HEK293 (cell line): ENCODE measurements at regions not wholly inside any gene's neighbourhood (a gene's known extent, or its start where the extent isn't known, plus 50 kb on each side); places are given as distances from the start of the nearest gene placed in this dataset.

ENCODE experiments used
- CTCF ChIA-PET: fragments of 350-600 bp; formaldehyde crosslinking; extraction: SDS; loops from one replicate; lab custom pipeline; 2021; ENCODE audit warnings: antibody characterized with exemption; lab: Yijun Ruan, JAX
- POLR2A ChIA-PET: fragments of 300-600 bp; formaldehyde crosslinking; extraction: SDS; loops from one replicate; lab custom pipeline; 2020; ENCODE audit warnings: antibody characterized with exemption, inconsistent platforms; lab: Yijun Ruan, JAX
- H3K27ac ChIP-seq: fragments of 200-500 bp; sonication (Bioruptor generic); 2 replicates; pipeline ENCODE4 v1.5.1; 2014; ENCODE audit warnings: low read depth, low read length, control low read depth, inconsistent platforms; ENCODE audit errors: extremely low read depth
- H3K36me3 ChIP-seq, 2 experiments: fragments of 200-500 bp in 1 of 2; sonication (Bioruptor generic) in 1 of 2; 1 replicate in 1 of 2; 2 replicates in 1 of 2; pipeline ENCODE4 v1.5.1; 2014 to 2017; ENCODE audit warnings: inconsistent platforms in 2 of 2, low read length in 2 of 2; ENCODE audit not compliant: control insufficient read depth in 2 of 2, insufficient read depth in 1 of 2
- H3K4me1 ChIP-seq: fragments of 200-500 bp; sonication (Bioruptor generic); 2 replicates; pipeline ENCODE4 v1.5.1; 2014; ENCODE audit warnings: mild to moderate bottlenecking, low read length, inconsistent platforms; ENCODE audit not compliant: control insufficient read depth, insufficient read depth
- H3K4me3 ChIP-seq: 2 replicates; pipeline ENCODE4 v1.5.1; 2011; ENCODE audit warnings: low read depth, mild to moderate bottlenecking, control low read depth, low read length, moderate library complexity
- H3K9me3 ChIP-seq: fragments of 200-500 bp; sonication (Bioruptor generic); 2 replicates; pipeline ENCODE4 v1.5.1; 2014; ENCODE audit warnings: low read depth, low read length, inconsistent platforms; ENCODE audit not compliant: control insufficient read depth, insufficient read depth
- GFI1B ChIP-seq: fragments of 450-650 bp; formaldehyde crosslinking; IDR thresholded peaks from 2 replicates; pipeline ENCODE4 v1.5.1; 2016; ENCODE audit warnings: missing biosample characterization, missing genetic modification characterization
- GLI4 ChIP-seq: fragments of 450-650 bp; formaldehyde crosslinking; IDR thresholded peaks from 2 replicates; pipeline ENCODE4 v1.5.1; 2016; ENCODE audit warnings: missing biosample characterization, missing genetic modification characterization
- SCRT1 ChIP-seq: fragments of 450-650 bp; formaldehyde crosslinking; IDR thresholded peaks from 2 replicates; pipeline ENCODE4 v1.5.1; 2016; ENCODE audit warnings: missing biosample characterization, missing genetic modification characterization, borderline replicate concordance
- SP3 ChIP-seq: fragments of 450-650 bp; formaldehyde crosslinking; IDR thresholded peaks from 2 replicates; pipeline ENCODE4 v1.5.1; 2016; ENCODE audit warnings: missing biosample characterization, missing genetic modification characterization
- WT1 ChIP-seq: fragments of 450-650 bp; formaldehyde crosslinking; IDR thresholded peaks from 2 replicates; pipeline ENCODE4 v1.5.1; 2016; ENCODE audit warnings: missing biosample characterization, missing genetic modification characterization
- ZBTB1 ChIP-seq: fragments of 450-650 bp; formaldehyde crosslinking; IDR thresholded peaks from 2 replicates; pipeline ENCODE4 v1.5.1; 2016; ENCODE audit warnings: missing biosample characterization, missing genetic modification characterization
- ZIC2 ChIP-seq: fragments of 450-650 bp; formaldehyde crosslinking; IDR thresholded peaks from 2 replicates; pipeline ENCODE4 v1.5.1; 2016; ENCODE audit warnings: missing biosample characterization, missing genetic modification characterization
- ZNF133 ChIP-seq: fragments of 450-650 bp; formaldehyde crosslinking; IDR thresholded peaks from 2 replicates; pipeline ENCODE4 v1.5.1; 2016; ENCODE audit warnings: missing biosample characterization, missing genetic modification characterization
- ZNF2 ChIP-seq: fragments of 450-650 bp; formaldehyde crosslinking; IDR thresholded peaks from 2 replicates; pipeline ENCODE4 v1.5.1; 2016; ENCODE audit warnings: missing biosample characterization, missing genetic modification characterization
- ZNF311 ChIP-seq: fragments of 450-650 bp; formaldehyde crosslinking; IDR thresholded peaks from 2 replicates; pipeline ENCODE4 v1.5.1; 2017; ENCODE audit warnings: missing biosample characterization, missing genetic modification characterization, borderline replicate concordance
- ZNF776 ChIP-seq: fragments of 450-650 bp; formaldehyde crosslinking; IDR thresholded peaks from 2 replicates; pipeline ENCODE4 v1.5.0; 2017; ENCODE audit warnings: missing biosample characterization, missing genetic modification characterization, borderline replicate concordance
- ZNF791 ChIP-seq: fragments of 450-650 bp; formaldehyde crosslinking; IDR thresholded peaks from 2 replicates; pipeline ENCODE4 v1.5.1; 2016; ENCODE audit warnings: missing biosample characterization, missing genetic modification characterization
- ZSCAN23 ChIP-seq: fragments of 450-650 bp; formaldehyde crosslinking; IDR thresholded peaks from 2 replicates; pipeline ENCODE4 v1.5.1; 2016; ENCODE audit warnings: missing biosample characterization, missing genetic modification characterization
- TF ChIP-seq, protein P1 (sequence below): IDR thresholded peaks from 2 replicates; pipeline ENCODE4 v1.6.1; 2011; ENCODE audit warnings: mild to moderate bottlenecking, low read depth, low read length, borderline replicate concordance
- TF ChIP-seq, protein P2 (sequence below): fragments of 450-650 bp; formaldehyde crosslinking; IDR thresholded peaks from 2 replicates; pipeline ENCODE4 v1.5.1; 2016; ENCODE audit warnings: missing biosample characterization, missing genetic modification characterization
- TF ChIP-seq, protein P3 (sequence below): fragments of 450-650 bp; formaldehyde crosslinking; IDR thresholded peaks from 2 replicates; pipeline ENCODE4 v1.5.1; 2016; ENCODE audit warnings: missing biosample characterization, missing genetic modification characterization
- TF ChIP-seq, protein P4 (sequence below): fragments of 450-650 bp; formaldehyde crosslinking; IDR thresholded peaks from 2 replicates; pipeline ENCODE4 v1.5.1; 2017; ENCODE audit warnings: missing biosample characterization, mild to moderate bottlenecking, missing genetic modification characterization, moderate library complexity
- TF ChIP-seq, protein P5 (sequence below): fragments of 450-650 bp; IDR thresholded peaks from 2 replicates; pipeline ENCODE4 v1.5.1; 2018; ENCODE audit warnings: missing biosample characterization, missing genetic modification characterization
- TF ChIP-seq, protein P6 (sequence below): fragments of 450-650 bp; formaldehyde crosslinking; IDR thresholded peaks from 2 replicates; pipeline ENCODE4 v1.5.1; 2016; ENCODE audit warnings: missing biosample characterization, missing genetic modification characterization

DNA sequence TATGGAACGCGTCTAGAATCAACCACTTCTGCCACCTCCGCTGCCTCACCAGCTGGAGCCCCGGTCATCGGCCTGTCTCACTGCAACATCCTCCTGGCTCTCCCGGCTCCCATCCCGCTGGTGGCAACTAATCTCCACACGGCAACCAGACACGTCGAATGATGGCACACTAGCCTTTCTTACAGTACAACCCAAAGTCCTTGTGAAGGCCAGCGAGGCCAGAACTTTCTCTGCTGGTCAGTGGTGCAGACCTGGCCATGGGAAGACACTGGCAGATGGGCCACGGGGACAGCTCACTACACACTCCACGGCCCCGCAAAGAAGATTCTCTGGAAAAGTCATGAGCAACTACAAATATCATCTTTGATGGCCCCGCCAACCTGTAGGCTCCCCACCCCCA is 117.6 kb downstream of the RMI2 start:
- Histone ChIP-seq H3K9me3 (no peaks in the 10 kb centered on the region), H3K4me1 (no peaks in the 10 kb centered on the region), H3K36me3 (no peaks in the 10 kb centered on the region), H3K27ac (no peak overlapping the region), H3K4me3 (no peak overlapping the region)
- no peak for TF ChIP-seq ZNF791 (tag by site-specific recombination)
- TF ChIP-seq ZIC2 (tag by site-specific recombination), result no peak
- TF ChIP-seq ZNF133, result no peak
- TF ChIP-seq ZBTB1 (tag by site-specific recombination), result no peak
- POLR2A ChIA-PET, result no interaction called here
- CTCF ChIA-PET, result no interaction called here

DNA sequence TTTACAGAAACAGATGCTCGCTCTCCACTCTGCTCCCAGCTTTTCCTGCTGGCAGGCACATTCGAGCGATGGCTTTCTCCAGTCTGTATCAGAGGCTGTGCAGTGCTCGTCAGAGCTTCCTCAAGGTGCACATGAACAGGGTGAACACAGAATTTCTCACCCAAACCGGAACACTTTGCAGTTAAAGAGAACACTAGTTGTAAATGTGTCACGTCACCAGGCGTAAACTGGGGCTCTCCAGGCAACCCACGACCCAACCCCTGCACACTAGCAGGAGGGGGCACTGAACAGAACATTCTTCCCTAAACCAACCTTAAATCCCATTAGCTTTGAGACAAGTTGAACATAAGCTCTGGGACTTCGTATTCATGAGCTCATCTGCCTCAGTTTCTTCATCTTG is 119.0 kb downstream of the RMI2 start:
- Histone ChIP-seq H3K4me1 (no peaks in the 10 kb centered on the region), H3K27ac (no peak overlapping the region), H3K36me3 (no peaks in the 10 kb centered on the region), H3K9me3 (no peaks in the 10 kb centered on the region), H3K4me3 (no peak overlapping the region)
- POLR2A ChIA-PET, result no interaction called here
- TF ChIP-seq, protein P1, sequence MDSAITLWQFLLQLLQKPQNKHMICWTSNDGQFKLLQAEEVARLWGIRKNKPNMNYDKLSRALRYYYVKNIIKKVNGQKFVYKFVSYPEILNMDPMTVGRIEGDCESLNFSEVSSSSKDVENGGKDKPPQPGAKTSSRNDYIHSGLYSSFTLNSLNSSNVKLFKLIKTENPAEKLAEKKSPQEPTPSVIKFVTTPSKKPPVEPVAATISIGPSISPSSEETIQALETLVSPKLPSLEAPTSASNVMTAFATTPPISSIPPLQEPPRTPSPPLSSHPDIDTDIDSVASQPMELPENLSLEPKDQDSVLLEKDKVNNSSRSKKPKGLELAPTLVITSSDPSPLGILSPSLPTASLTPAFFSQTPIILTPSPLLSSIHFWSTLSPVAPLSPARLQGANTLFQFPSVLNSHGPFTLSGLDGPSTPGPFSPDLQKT, result no peak
- TF ChIP-seq GLI4 (tag by site-specific recombination) (no peak), ZNF133 (no peak), ZNF2 (tag by site-specific recombination) (no peak), ZNF776 (tag by site-specific recombination) (no peak), ZSCAN23 (tag by site-specific recombination) (no peak), WT1 (tag by site-specific recombination) (no peak), ZNF311 (tag by site-specific recombination) (no peak), GFI1B (tag by site-specific recombination) (no peak), SP3 (tag by site-specific recombination) (no peak), SCRT1 (no peak)
- TF ChIP-seq, protein P2, sequence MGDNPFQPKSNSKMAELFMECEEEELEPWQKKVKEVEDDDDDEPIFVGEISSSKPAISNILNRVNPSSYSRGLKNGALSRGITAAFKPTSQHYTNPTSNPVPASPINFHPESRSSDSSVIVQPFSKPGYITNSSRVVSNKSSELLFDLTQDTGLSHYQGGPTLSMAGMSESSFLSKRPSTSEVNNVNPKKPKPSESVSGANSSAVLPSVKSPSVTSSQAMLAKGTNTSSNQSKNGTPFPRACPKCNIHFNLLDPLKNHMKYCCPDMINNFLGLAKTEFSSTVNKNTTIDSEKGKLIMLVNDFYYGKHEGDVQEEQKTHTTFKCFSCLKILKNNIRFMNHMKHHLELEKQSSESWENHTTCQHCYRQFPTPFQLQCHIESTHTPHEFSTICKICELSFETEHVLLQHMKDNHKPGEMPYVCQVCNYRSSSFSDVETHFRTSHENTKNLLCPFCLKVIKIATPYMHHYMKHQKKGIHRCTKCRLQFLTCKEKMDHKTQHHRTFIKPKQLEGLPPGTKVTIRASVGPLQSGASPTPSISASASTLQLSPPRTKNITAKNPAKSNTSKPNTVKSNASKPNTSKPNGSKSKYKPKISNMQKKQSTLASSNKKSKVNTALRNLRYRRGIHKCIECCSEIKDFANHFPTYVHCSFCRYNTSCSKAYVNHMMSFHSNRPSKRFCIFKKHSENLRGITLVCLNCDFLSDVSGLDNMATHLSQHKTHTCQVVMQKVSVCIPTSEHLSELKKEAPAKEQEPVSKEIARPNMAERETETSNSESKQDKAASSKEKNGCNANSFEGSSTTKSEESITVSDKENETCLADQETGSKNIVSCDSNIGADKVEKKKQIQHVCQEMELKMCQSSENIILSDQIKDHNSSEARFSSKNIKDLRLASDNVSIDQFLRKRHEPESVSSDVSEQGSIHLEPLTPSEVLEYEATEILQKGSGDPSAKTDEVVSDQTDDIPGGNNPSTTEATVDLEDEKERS (tag by site-specific recombination), result no peak
- TF ChIP-seq, protein P3, sequence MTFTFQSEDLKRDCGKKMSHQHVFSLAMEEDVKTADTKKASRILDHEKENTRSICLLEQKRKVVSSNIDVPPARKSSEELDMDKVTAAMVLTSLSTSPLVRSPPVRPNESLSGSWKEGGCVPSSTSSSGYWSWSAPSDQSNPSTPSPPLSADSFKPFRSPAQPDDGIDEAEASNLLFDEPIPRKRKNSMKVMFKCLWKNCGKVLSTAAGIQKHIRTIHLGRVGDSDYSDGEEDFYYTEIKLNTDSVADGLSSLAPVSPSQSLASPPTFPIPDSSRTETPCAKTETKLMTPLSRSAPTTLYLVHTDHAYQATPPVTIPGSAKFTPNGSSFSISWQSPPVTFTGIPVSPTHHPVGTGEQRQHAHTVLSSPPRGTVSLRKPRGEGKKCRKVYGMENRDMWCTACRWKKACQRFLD, result no peak
- TF ChIP-seq, protein P4, sequence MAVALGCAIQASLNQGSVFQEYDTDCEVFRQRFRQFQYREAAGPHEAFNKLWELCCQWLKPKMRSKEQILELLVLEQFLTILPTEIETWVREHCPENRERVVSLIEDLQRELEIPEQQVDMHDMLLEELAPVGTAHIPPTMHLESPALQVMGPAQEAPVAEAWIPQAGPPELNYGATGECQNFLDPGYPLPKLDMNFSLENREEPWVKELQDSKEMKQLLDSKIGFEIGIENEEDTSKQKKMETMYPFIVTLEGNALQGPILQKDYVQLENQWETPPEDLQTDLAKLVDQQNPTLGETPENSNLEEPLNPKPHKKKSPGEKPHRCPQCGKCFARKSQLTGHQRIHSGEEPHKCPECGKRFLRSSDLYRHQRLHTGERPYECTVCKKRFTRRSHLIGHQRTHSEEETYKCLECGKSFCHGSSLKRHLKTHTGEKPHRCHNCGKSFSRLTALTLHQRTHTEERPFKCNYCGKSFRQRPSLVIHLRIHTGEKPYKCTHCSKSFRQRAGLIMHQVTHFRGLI (tag by site-specific recombination), result no peak
- TF ChIP-seq, protein P5, sequence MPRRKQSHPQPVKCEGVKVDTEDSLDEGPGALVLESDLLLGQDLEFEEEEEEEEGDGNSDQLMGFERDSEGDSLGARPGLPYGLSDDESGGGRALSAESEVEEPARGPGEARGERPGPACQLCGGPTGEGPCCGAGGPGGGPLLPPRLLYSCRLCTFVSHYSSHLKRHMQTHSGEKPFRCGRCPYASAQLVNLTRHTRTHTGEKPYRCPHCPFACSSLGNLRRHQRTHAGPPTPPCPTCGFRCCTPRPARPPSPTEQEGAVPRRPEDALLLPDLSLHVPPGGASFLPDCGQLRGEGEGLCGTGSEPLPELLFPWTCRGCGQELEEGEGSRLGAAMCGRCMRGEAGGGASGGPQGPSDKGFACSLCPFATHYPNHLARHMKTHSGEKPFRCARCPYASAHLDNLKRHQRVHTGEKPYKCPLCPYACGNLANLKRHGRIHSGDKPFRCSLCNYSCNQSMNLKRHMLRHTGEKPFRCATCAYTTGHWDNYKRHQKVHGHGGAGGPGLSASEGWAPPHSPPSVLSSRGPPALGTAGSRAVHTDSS (tag by site-specific recombination), result no peak
- TF ChIP-seq, protein P6, sequence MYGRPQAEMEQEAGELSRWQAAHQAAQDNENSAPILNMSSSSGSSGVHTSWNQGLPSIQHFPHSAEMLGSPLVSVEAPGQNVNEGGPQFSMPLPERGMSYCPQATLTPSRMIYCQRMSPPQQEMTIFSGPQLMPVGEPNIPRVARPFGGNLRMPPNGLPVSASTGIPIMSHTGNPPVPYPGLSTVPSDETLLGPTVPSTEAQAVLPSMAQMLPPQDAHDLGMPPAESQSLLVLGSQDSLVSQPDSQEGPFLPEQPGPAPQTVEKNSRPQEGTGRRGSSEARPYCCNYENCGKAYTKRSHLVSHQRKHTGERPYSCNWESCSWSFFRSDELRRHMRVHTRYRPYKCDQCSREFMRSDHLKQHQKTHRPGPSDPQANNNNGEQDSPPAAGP (tag by site-specific recombination), result no peak
- CTCF ChIA-PET, result interaction anchor here (0.5 kb wide), 1 partner anchor 523 kb away, joined by 3 read pairs; no protein-coding TSS in a partner anchor
